Progenitor cell of endocrine pancreas (in vitro differentiated cells): ENCODE measurements at regions not wholly inside any gene's neighbourhood (a gene's known extent, or its start where the extent isn't known, plus 50 kb on each side); places are given as distances from the start of the nearest gene placed in this dataset.

Experiments used
- DNase-seq: peaks from one replicate; pipeline ENCODE4 v3.0.0; 2021; ENCODE audit warnings: low spot score; ENCODE audit not compliant: unreplicated experiment
- H3K27ac Mint-ChIP-seq: 2 replicates; pipeline ENCODE4 v1.8.0; 2021; ENCODE audit warnings: mild to moderate bottlenecking, moderate library complexity, mixed read lengths
- H3K27me3 Mint-ChIP-seq: 2 replicates; pipeline ENCODE4 v1.8.0; 2021; ENCODE audit warnings: mixed read lengths
- H3K36me3 Mint-ChIP-seq: 2 replicates; pipeline ENCODE4 v1.8.0; 2022; ENCODE audit warnings: mixed read lengths; ENCODE audit not compliant: insufficient read depth
- H3K4me1 Mint-ChIP-seq: 2 replicates; pipeline ENCODE4 v1.8.0; 2021; ENCODE audit warnings: low read depth, mixed read lengths
- H3K4me3 Mint-ChIP-seq: 2 replicates; pipeline ENCODE4 v1.8.0; 2021; ENCODE audit warnings: low read depth, mild to moderate bottlenecking, moderate library complexity, mixed read lengths
- H3K9me3 Mint-ChIP-seq: 2 replicates; pipeline ENCODE4 v1.8.0; 2021; ENCODE audit warnings: low read depth, mixed read lengths
- TF ChIP-seq, protein P1 (sequence below): fragments of 200-600 bp; sonication (generic); IDR thresholded peaks from one replicate; pipeline ENCODE4 v1.5.0; 2021; ENCODE audit warnings: antibody characterized with exemption, mild to moderate bottlenecking; ENCODE audit not compliant: unreplicated experiment

DNA sequence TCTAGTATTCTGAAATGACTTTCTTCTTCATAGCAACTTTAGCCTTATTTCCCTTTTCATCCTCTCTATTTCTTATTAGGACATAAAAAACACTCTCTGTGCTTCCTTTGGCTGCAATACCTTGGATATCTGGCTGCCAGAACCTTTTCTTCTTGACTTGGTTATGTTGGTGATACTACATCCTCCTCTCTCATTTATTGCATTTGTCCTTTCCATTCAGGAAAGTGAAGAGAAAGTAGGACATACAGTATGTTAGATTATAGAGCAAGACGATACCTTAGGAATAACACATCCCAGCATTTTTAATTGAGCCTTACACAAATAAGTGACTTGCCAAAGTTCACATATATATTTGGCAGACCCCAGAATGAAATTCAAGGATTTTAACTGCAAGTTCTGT lies 210.1 kb upstream of the PPP1R3A start:
- TF ChIP-seq, protein P1, sequence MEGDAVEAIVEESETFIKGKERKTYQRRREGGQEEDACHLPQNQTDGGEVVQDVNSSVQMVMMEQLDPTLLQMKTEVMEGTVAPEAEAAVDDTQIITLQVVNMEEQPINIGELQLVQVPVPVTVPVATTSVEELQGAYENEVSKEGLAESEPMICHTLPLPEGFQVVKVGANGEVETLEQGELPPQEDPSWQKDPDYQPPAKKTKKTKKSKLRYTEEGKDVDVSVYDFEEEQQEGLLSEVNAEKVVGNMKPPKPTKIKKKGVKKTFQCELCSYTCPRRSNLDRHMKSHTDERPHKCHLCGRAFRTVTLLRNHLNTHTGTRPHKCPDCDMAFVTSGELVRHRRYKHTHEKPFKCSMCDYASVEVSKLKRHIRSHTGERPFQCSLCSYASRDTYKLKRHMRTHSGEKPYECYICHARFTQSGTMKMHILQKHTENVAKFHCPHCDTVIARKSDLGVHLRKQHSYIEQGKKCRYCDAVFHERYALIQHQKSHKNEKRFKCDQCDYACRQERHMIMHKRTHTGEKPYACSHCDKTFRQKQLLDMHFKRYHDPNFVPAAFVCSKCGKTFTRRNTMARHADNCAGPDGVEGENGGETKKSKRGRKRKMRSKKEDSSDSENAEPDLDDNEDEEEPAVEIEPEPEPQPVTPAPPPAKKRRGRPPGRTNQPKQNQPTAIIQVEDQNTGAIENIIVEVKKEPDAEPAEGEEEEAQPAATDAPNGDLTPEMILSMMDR, result no peak
- no peak for DNase-seq
- H3K4me3 Mint-ChIP-seq, result no peak overlapping the region
- peaks cover 1% of the 10 kb centered on the region for H3K4me1 Mint-ChIP-seq
- H3K27ac Mint-ChIP-seq, result no peak overlapping the region
- no peaks in the 10 kb centered on the region for H3K36me3 Mint-ChIP-seq
- no peaks in the 10 kb centered on the region for H3K27me3 Mint-ChIP-seq
- H3K9me3 Mint-ChIP-seq, result no peaks in the 10 kb centered on the region

DNA sequence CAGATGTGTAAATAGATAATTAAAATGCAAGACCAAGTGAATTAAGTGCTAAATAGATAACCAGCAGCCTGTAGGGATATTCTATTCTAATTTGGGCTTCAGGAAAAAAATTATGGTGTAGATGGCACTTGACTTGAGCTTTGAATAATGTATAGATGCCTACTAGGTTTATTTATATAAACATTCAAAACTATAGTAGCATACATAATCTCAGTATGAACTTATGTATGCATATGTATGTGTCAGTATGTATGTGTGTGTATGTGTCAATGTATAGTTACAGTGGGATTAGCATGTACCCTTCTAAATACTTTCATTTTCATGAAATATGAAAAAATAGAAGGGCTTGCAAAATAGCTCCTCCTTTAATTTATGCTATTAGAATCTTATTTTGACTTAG lies 207.3 kb upstream of the PPP1R3A start:
- H3K4me1 Mint-ChIP-seq, result peaks cover 5% of the 10 kb centered on the region
- H3K4me3 Mint-ChIP-seq, result no peak overlapping the region
- H3K36me3 Mint-ChIP-seq, result no peaks in the 10 kb centered on the region
- H3K27me3 Mint-ChIP-seq, result no peaks in the 10 kb centered on the region
- DNase-seq, result no peak
- no peak overlapping the region for H3K27ac Mint-ChIP-seq
- TF ChIP-seq, protein P1, result no peak
- no peaks in the 10 kb centered on the region for H3K9me3 Mint-ChIP-seq

DNA sequence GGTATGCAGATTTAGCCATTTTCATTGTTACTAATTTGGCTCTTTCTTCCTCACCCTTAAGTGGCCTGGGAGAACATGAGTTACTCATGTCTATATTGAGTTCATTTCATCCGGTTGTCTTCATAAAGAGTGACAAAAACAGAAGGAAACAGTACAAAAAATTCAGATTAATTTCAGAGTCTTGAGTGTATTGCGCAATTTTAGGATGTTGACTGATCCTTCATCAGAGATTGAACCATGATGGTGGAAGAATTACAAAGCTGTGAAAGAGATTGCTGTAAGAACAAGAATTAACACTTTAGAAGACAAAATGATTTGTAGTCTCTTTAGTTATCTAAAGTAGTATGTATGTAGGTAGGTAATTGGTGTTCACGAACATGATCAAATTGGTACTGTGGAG lies 194.0 kb upstream of the PPP1R3A start:
- H3K27ac Mint-ChIP-seq, result no peak overlapping the region
- H3K9me3 Mint-ChIP-seq, result no peaks in the 10 kb centered on the region
- H3K4me1 Mint-ChIP-seq, result no peaks in the 10 kb centered on the region
- no peaks in the 10 kb centered on the region for H3K27me3 Mint-ChIP-seq
- no peaks in the 10 kb centered on the region for H3K36me3 Mint-ChIP-seq
- TF ChIP-seq, protein P1, result no peak
- H3K4me3 Mint-ChIP-seq, result no peak overlapping the region
- DNase-seq, result no peak

DNA sequence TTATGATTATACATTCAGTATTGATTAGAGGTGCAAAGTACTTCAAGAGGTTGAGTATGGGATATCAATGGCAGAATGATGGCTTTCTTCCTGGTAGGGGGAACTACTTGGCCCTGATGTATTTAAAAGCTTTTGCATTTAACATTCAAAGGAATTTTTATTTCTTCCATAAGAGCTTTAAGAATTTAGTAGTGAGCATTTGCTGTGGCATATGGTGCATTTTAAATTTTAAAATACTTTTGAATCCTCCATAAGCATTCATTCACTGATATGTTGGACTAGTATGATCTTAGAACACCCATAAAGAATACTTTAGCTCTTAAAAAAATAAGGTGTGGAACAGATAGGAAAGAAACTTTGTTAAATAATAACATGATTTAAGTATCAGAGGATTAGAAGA lies 191.9 kb upstream of the PPP1R3A start:
- no peak overlapping the region for H3K4me3 Mint-ChIP-seq
- no peak overlapping the region for H3K27ac Mint-ChIP-seq
- DNase-seq, result no peak
- H3K36me3 Mint-ChIP-seq, result no peaks in the 10 kb centered on the region
- no peaks in the 10 kb centered on the region for H3K27me3 Mint-ChIP-seq
- H3K4me1 Mint-ChIP-seq, result no peaks in the 10 kb centered on the region
- H3K9me3 Mint-ChIP-seq, result no peaks in the 10 kb centered on the region
- TF ChIP-seq, protein P1, result no peak

DNA sequence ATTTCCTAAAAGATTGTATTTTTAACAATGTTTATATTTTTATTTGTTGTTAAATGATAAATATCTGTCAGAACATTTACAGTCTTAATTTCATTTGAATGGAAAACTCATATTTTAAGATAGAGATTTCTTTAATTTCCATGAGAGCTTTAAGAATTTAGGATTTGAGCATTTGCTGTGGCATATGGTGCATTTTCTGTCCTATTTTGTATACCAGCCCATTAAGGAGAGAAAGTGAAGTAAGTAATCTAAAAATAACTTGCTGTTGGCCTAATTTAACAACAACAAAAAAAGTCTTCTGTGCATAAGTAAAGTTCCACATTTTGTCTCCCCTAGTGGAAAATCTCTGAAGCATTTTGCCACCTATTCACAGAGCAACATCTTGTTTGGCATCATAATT lies 190.9 kb upstream of the PPP1R3A start:
- no peaks in the 10 kb centered on the region for H3K36me3 Mint-ChIP-seq
- no peak overlapping the region for H3K4me3 Mint-ChIP-seq
- no peak overlapping the region for H3K27ac Mint-ChIP-seq
- H3K27me3 Mint-ChIP-seq, result no peaks in the 10 kb centered on the region
- TF ChIP-seq, protein P1, result no peak
- H3K4me1 Mint-ChIP-seq, result no peaks in the 10 kb centered on the region
- H3K9me3 Mint-ChIP-seq, result no peaks in the 10 kb centered on the region
- no peak for DNase-seq
